Adrenal gland (tissue), 5 donors: ENCODE measurements at regions not wholly inside any gene's neighbourhood (a gene's known extent, or its start where the extent isn't known, plus 50 kb on each side); places are given as distances from the start of the nearest gene placed in this dataset.

Experiments used
- CTCF ChIP-seq, 6 experiments: fragments of 450-650 bp in 4 of 6; fragments of 200-600 bp in 2 of 6; sonication (generic) in 1 of 6; IDR thresholded peaks; 1 replicate in 5 of 6; 2 replicates in 1 of 6; pipeline versions ENCODE4 v1.5.1 to v1.8.0; 2016 to 2021; ENCODE audit warnings: antibody characterized with exemption in 6 of 6, mild to moderate bottlenecking in 2 of 6, moderate library complexity in 1 of 6
- POLR2A ChIP-seq, 2 donors: fragments of 450-650 bp; IDR thresholded peaks; one replicate each; pipeline ENCODE4 v1.6.1; 2017; ENCODE audit warnings: antibody characterized with exemption in 2 of 2, mild to moderate bottlenecking in 2 of 2, moderate library complexity in 1 of 2
- donor health status: DM: no; HTN: no; CAD: no.

DNA sequence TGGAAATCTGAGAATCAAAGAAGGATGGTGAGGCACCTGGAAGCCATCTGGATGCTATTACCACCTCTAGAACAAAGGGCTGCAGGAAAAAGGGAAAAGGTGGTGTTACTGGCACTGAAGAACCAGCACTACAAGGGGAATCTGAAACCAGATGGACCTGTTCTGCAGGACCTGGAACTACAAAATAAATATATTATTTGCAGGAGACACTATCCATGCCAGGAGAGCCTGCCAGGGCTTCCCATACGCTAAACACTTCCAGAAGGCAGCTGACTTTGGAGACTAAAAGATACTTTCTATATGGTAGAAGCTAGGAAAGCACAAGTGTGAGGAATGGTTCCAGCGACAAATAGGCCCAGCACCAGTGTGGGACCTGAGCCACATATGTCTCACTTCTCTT, 83.4 kb upstream of the POU1F1 start:
- no peak for TF ChIP-seq CTCF (IDR thresholded peaks at IDR 0.05)
- TF ChIP-seq POLR2A (IDR thresholded peaks at IDR 0.05) = no peak
